Endothelial cell of umbilical vein (primary cell): ENCODE measurements at regions not wholly inside any gene's neighbourhood (a gene's known extent, or its start where the extent isn't known, plus 50 kb on each side); places are given as distances from the start of the nearest gene placed in this dataset.

Experiments used
- BruUV-seq: library from RNA; stranded (reverse); fragments of 400-500 nt; replicated peaks from 2 replicates; lab custom pipeline; 2021; lab: Mats Ljungman, UMichigan
- CTCF ChIA-PET: fragments of 300-600, 350-600 bp; sonication (Branson Sonifier 250); formaldehyde crosslinking; loops from one replicate; lab custom pipeline; 2021; ENCODE audit warnings: antibody characterized with exemption, inconsistent platforms; lab: Charles Lee
- POLR2A ChIA-PET: fragments of 300-600, 350-600 bp; sonication (Branson Sonifier 250); formaldehyde crosslinking; loops from one replicate; lab custom pipeline; 2021; ENCODE audit warnings: antibody characterized with exemption, inconsistent platforms; lab: Charles Lee
- DNase-seq: peaks from one replicate; pipeline ENCODE4 v3.0.0-alpha.2; 2011; ENCODE audit warnings: low read depth, low spot score
- FAIRE-seq: peaks from 2 replicates; lab custom pipeline; 2011; peaks lifted over from hg19 to GRCh38; lab: Jason Lieb, UNC
- H2AFZ ChIP-seq: 2 replicates; pipeline ENCODE4 v1.6.0; 2012; ENCODE audit warnings: low read depth, low read length, control low read depth, inconsistent platforms
- H3K27ac ChIP-seq: 2 replicates; pipeline ENCODE4 v1.5.1; 2011; ENCODE audit warnings: low read depth, mild to moderate bottlenecking, control low read depth, low read length, moderate library complexity; ENCODE audit not compliant: insufficient read depth
- H3K27me3 ChIP-seq, 2 experiments: 2 replicates each; pipeline versions ENCODE4 v1.6.0 to v1.6.1; 2011; ENCODE audit warnings: low read length in 2 of 2, mixed read lengths in 1 of 2; ENCODE audit not compliant: control insufficient read depth in 2 of 2, insufficient read depth in 2 of 2
- H3K36me3 ChIP-seq, 2 experiments: 2 replicates in 1 of 2; 3 replicates in 1 of 2; pipeline ENCODE4 v1.5.1; 2011; ENCODE audit warnings: low read length in 2 of 2, mild to moderate bottlenecking in 1 of 2, moderate library complexity in 1 of 2; ENCODE audit not compliant: control insufficient read depth in 2 of 2, insufficient read depth in 2 of 2; ENCODE audit errors: extremely low read depth in 1 of 2
- H3K4me1 ChIP-seq: 3 replicates; pipeline ENCODE4 v1.5.1; 2011; ENCODE audit warnings: mild to moderate bottlenecking, low read length; ENCODE audit not compliant: control insufficient read depth, insufficient read depth; ENCODE audit errors: extremely low read depth
- H3K4me2 ChIP-seq: 2 replicates; pipeline ENCODE4 v1.6.1; 2011; ENCODE audit warnings: low read length, control low read depth, mixed read lengths; ENCODE audit not compliant: insufficient read depth
- H3K4me3 ChIP-seq, 3 experiments: fragments of 200-600 bp in 1 of 3; sonication (generic), shearing (Covaris generic) in 1 of 3; replicated peaks in 1 of 3; 2 replicates each; pipeline ENCODE4 v1.5.1; 2011 to 2016; ENCODE audit warnings: control low read depth in 3 of 3, low read length in 3 of 3, mild to moderate bottlenecking in 2 of 3, inconsistent platforms in 1 of 3, low read depth in 1 of 3, moderate library complexity in 1 of 3; ENCODE audit not compliant: insufficient read depth in 1 of 3
- H3K79me2 ChIP-seq: 2 replicates; pipeline ENCODE4 v1.6.0; 2012; ENCODE audit warnings: low read length, inconsistent platforms; ENCODE audit not compliant: control insufficient read depth, insufficient read depth
- H3K9ac ChIP-seq: replicated peaks from 2 replicates; pipeline ENCODE3; 2011; ENCODE audit warnings: low read length, control low read depth; ENCODE audit not compliant: insufficient read depth; ENCODE audit errors: extremely low read depth
- H3K9me1 ChIP-seq: replicated peaks from 3 replicates; pipeline ENCODE4 v1.6.0; 2011; ENCODE audit warnings: mild to moderate bottlenecking, low read length; ENCODE audit not compliant: control insufficient read depth, insufficient read depth; ENCODE audit errors: extremely low read depth
- H3K9me3 ChIP-seq: replicated peaks from 2 replicates; pipeline ENCODE4 v1.5.1; 2012; ENCODE audit warnings: low read length, inconsistent platforms; ENCODE audit not compliant: control insufficient read depth, insufficient read depth
- H4K20me1 ChIP-seq: replicated peaks from 2 replicates; pipeline ENCODE3; 2011; ENCODE audit warnings: mild to moderate bottlenecking, low read length; ENCODE audit not compliant: control insufficient read depth, insufficient read depth; ENCODE audit errors: extremely low read depth
- EZH2 ChIP-seq: IDR thresholded peaks from 2 replicates; pipeline ENCODE4 v1.6.1; 2012; ENCODE audit warnings: borderline replicate concordance, low read depth, mild to moderate bottlenecking, moderate library complexity, low read length, inconsistent platforms; ENCODE audit not compliant: severe bottlenecking
- FOS ChIP-seq: IDR thresholded peaks from 2 replicates; pipeline ENCODE4 v1.6.1; 2011; ENCODE audit warnings: mild to moderate bottlenecking, low read length, moderate library complexity, borderline replicate concordance; ENCODE audit not compliant: insufficient read depth
- GATA2 ChIP-seq: IDR thresholded peaks from 2 replicates; pipeline ENCODE4 v1.7.0; 2011; ENCODE audit warnings: low read depth, mild to moderate bottlenecking, moderate library complexity, mixed read lengths, low read length; ENCODE audit not compliant: insufficient read length, insufficient read depth
- JUN ChIP-seq: IDR thresholded peaks from 2 replicates; pipeline ENCODE4 v1.6.1; 2011; ENCODE audit warnings: borderline replicate concordance, low read depth; ENCODE audit not compliant: insufficient read length, insufficient read depth
- MYC ChIP-seq: IDR thresholded peaks from one replicate; pipeline ENCODE4 v1.6.1; 2011; ENCODE audit warnings: mild to moderate bottlenecking, low read depth, low read length
- POLR2A ChIP-seq: IDR thresholded peaks from 2 replicates; pipeline ENCODE4 v1.6.1; 2012; ENCODE audit warnings: low read depth, mild to moderate bottlenecking, control low read depth, low read length
- POLR2AphosphoS5 ChIP-seq: IDR thresholded peaks from 2 replicates; pipeline ENCODE4 v1.6.1; 2012; ENCODE audit warnings: low read depth, mild to moderate bottlenecking, control low read depth, low read length, moderate library complexity; ENCODE audit not compliant: insufficient read depth
- dilution Hi-C: fragments of 300-500 bp; cut with MboI; formaldehyde crosslinking; loops from one replicate; pipeline ENCODE4 v1.15.0; 2019; ENCODE audit warnings: low sequenced_read_pairs; ENCODE audit not compliant: extremely low pct_ligation_motif_present
- intact Hi-C: fragments of 100-400 bp; cut with micrococcal nuclease; formaldehyde crosslinking; loops from one replicate; pipeline ENCODE4 v1.10.0; 2022
- TF ChIP-seq, protein P1 (sequence below), 2 donors: IDR thresholded peaks; 1 replicate in 1 of 2; 2 replicates in 1 of 2; pipeline ENCODE4 v1.5.1; 2011; ENCODE audit warnings: low read length in 2 of 2, mild to moderate bottlenecking in 2 of 2, moderate library complexity in 2 of 2, control low read depth in 1 of 2, inconsistent platforms in 1 of 2, low read depth in 1 of 2; ENCODE audit not compliant: insufficient read depth in 1 of 2; ENCODE audit errors: extremely low read depth in 1 of 2
- TF ChIP-seq, protein P2 (sequence below): IDR thresholded peaks from 2 replicates; pipeline ENCODE4 v1.6.1; 2011; ENCODE audit not compliant: insufficient read depth, insufficient read length

DNA sequence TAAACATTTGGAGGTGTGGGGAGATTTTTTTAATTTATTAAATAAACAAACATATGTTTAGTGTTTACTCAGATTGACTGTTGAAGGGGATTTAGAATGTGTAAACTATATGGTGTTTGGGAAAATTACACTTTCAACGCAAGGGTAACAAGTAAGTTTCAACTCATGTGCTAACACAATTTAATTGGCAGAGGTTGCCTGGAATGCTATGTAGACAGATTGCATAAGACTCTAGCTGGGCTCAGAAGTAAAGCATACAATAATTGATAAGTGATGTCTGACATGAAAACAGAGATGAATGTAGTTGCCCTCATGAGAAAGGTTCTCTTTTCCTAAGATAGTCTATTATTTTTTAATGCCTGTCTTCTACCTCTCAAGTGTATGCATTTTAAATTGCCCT, 617.4 kb downstream of the KCTD16 start:
- no peak for DNase-seq
- H3K9ac ChIP-seq, result no peak overlapping the region
- dilution Hi-C loops, result no loop called here

DNA sequence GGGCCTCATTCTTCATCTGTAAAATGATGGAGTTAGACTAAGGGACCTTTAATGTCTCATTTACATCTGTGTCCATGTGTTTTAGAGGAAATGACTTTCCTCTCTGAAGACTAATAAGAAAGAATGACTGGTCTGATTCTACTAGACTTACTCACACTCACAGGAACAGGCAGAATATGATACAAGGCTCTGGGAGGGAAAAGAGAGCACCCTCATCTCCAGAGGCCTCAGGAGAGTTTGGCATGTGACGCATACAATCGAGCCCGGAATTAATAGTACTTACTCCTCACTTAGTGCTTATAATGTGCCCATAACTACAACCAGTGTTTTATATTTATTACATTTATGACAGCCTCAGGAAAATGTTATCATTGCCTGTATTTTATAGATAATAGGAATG, 608.7 kb downstream of the KCTD16 start:
- Histone ChIP-seq H3K36me3 (no peaks in the 10 kb centered on the region), H2AFZ (no peak overlapping the region), H3K4me2 (no peak overlapping the region), H3K9me1 (no peaks in the 10 kb centered on the region), H3K9me3 (no peaks in the 10 kb centered on the region), H4K20me1 (no peaks in the 10 kb centered on the region), H3K9ac (no peak overlapping the region), H3K4me3 (no peak overlapping the region), H3K79me2 (no peaks in the 10 kb centered on the region), H3K4me1 (no peaks in the 10 kb centered on the region), H3K27ac (no peak overlapping the region), H3K27me3 (no peaks in the 10 kb centered on the region)
- TF ChIP-seq POLR2A (no peak), FOS (no peak), JUN (no peak), POLR2AphosphoS5 (no peak), MYC (no peak), EZH2 (no peak), GATA2 (no peak)
- TF ChIP-seq, protein P1, sequence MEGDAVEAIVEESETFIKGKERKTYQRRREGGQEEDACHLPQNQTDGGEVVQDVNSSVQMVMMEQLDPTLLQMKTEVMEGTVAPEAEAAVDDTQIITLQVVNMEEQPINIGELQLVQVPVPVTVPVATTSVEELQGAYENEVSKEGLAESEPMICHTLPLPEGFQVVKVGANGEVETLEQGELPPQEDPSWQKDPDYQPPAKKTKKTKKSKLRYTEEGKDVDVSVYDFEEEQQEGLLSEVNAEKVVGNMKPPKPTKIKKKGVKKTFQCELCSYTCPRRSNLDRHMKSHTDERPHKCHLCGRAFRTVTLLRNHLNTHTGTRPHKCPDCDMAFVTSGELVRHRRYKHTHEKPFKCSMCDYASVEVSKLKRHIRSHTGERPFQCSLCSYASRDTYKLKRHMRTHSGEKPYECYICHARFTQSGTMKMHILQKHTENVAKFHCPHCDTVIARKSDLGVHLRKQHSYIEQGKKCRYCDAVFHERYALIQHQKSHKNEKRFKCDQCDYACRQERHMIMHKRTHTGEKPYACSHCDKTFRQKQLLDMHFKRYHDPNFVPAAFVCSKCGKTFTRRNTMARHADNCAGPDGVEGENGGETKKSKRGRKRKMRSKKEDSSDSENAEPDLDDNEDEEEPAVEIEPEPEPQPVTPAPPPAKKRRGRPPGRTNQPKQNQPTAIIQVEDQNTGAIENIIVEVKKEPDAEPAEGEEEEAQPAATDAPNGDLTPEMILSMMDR (IDR thresholded peaks at IDR 0.05; ENCODE audit: extremely low read depth in 1 of 2, insufficient read depth in 1 of 2, low read depth in 1 of 2, low read length in 2 of 2), result no peak
- TF ChIP-seq, protein P2, sequence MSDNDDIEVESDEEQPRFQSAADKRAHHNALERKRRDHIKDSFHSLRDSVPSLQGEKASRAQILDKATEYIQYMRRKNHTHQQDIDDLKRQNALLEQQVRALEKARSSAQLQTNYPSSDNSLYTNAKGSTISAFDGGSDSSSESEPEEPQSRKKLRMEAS, result no peak
- ChIA-PET CTCF (no interaction called here), POLR2A (no interaction called here)
- FAIRE-seq (no peak), DNase-seq (no peak)
- dilution Hi-C loops, result no loop called here
- no TSS peak for BruUV-seq
- intact Hi-C loops, result no loop called here

More for the DNA sequence above, 617.4 kb downstream of the KCTD16 start:
- Histone ChIP-seq H3K9me3 (no peaks in the 10 kb centered on the region), H3K36me3 (no peaks in the 10 kb centered on the region), H3K4me3 (no peak overlapping the region), H3K4me1 (no peaks in the 10 kb centered on the region), H3K4me2 (no peak overlapping the region), H3K9me1 (no peaks in the 10 kb centered on the region), H2AFZ (no peak overlapping the region), H3K27ac (no peak overlapping the region), H3K27me3 (no peaks in the 10 kb centered on the region), H4K20me1 (no peaks in the 10 kb centered on the region), H3K79me2 (no peaks in the 10 kb centered on the region)
- no TSS peak for BruUV-seq
- POLR2A ChIA-PET, result no interaction called here
- CTCF ChIA-PET, result no interaction called here
- FAIRE-seq, result no peak
- intact Hi-C loops, result no loop called here
- TF ChIP-seq FOS (no peak), POLR2AphosphoS5 (no peak), EZH2 (no peak), MYC (no peak), GATA2 (no peak), POLR2A (no peak)
- TF ChIP-seq, protein P1 (IDR thresholded peaks at IDR 0.05; ENCODE audit: extremely low read depth in 1 of 2, insufficient read depth in 1 of 2, low read depth in 1 of 2, low read length in 2 of 2), result no peak
